Vagina (tissue), 2 donors: ENCODE measurements at regions not wholly inside any gene's neighbourhood (a gene's known extent, or its start where the extent isn't known, plus 50 kb on each side); places are given as distances from the start of the nearest gene placed in this dataset.

Source experiments
- CTCF ChIP-seq, 3 experiments: fragments of 450-650 bp in 2 of 3; fragments of 200-600 bp in 1 of 3; sonication (generic) in 1 of 3; IDR thresholded peaks; one replicate each; pipeline ENCODE4 v1.5.1; 2017 to 2019; ENCODE audit warnings: antibody characterized with exemption in 3 of 3, mild to moderate bottlenecking in 2 of 3, moderate library complexity in 2 of 3
- POLR2A ChIP-seq, 2 donors: fragments of 450-650 bp; IDR thresholded peaks; one replicate each; pipeline ENCODE4 v1.6.1; 2017; ENCODE audit warnings: antibody characterized with exemption in 2 of 2, mild to moderate bottlenecking in 2 of 2, moderate library complexity in 2 of 2
- POLR2AphosphoS5 ChIP-seq, 2 donors: sonication (generic); formaldehyde crosslinking; IDR thresholded peaks; one replicate each; pipeline ENCODE4 v1.9.0; 2017; ENCODE audit warnings: antibody characterized with exemption in 2 of 2, mild to moderate bottlenecking in 2 of 2, low read depth in 1 of 2; ENCODE audit not compliant: insufficient read depth in 1 of 2

GRCh38 chrX:15098505-15098904 lies 171.4 kb downstream of the ASB9 start:
- TF ChIP-seq CTCF (IDR thresholded peaks at IDR 0.05) = no peak
- no peak for TF ChIP-seq POLR2A (IDR thresholded peaks at IDR 0.05)
- no peak for TF ChIP-seq POLR2AphosphoS5 (IDR thresholded peaks at IDR 0.05; ENCODE audit: insufficient read depth in 1 of 2, low read depth in 1 of 2)
